ENCODE measurements at regions not wholly inside any gene's neighbourhood (a gene's known extent, or its start where the extent isn't known, plus 50 kb on each side); places are given as distances from the start of the nearest gene placed in this dataset.
"Not testable (repeated sequence)": the region's sequence is repeated elsewhere in the genome, so short reads cannot be mapped to it uniquely, and the experiment has no call there.

DNA sequence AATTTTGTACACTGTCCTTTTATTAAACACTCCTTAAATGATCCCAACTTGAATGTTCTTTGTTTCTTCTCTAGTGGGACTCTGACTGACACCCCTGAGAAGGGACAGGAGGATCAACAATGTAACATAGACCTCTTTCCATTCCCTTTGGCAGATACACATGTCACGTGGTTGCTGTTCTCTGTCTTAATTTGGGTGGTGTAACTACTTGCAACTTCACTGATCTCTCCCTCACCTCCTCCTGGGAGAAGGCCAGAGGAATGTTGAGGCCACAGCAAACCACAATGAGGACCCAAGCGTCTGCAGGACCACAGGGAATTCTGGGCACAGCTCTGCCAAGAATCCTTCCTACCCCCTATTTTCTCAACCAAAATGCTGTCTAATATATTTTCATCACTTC lies 205.6 kb downstream of the RTP5 start:
- 71% methylated on average over 2 of the region's 2 CpGs for WGBS (ENCODE audit: low lambda C conversion rate, missing lambda C conversion rate)
- Histone ChIP-seq H2AFZ (no peak overlapping the region), H3K4me1 (ENCODE audit: insufficient read depth) (peaks cover 21% of the 10 kb centered on the region), H3K79me2 (no peaks in the 10 kb centered on the region), H3K4me2 (no peak overlapping the region), H4K20me1 (ENCODE audit: insufficient read depth, poor library complexity, severe bottlenecking) (no peaks in the 10 kb centered on the region), H3K9me3 (ENCODE audit: low read depth) (no peaks in the 10 kb centered on the region), H3K27ac (no peak overlapping the region), H3K4me3 (no peak overlapping the region), H3K9me2 (replicated peaks; ENCODE audit: insufficient read depth) (no peaks in the 10 kb centered on the region), H3K36me3 (replicated peaks; ENCODE audit: insufficient read depth, low read depth) (no peaks in the 10 kb centered on the region), H3K27me3 (no peaks in the 10 kb centered on the region)
- no peak for DNase-seq (ENCODE audit: low spot score)
- TF ChIP-seq EZH2 (IDR thresholded peaks at IDR 0.05; ENCODE audit: borderline replicate concordance) (no peak), EZH2phosphoT487 (IDR thresholded peaks at IDR 0.05; ENCODE audit: low read depth, severe bottlenecking, unreplicated experiment) (no peak)
- TF ChIP-seq, protein P1, sequence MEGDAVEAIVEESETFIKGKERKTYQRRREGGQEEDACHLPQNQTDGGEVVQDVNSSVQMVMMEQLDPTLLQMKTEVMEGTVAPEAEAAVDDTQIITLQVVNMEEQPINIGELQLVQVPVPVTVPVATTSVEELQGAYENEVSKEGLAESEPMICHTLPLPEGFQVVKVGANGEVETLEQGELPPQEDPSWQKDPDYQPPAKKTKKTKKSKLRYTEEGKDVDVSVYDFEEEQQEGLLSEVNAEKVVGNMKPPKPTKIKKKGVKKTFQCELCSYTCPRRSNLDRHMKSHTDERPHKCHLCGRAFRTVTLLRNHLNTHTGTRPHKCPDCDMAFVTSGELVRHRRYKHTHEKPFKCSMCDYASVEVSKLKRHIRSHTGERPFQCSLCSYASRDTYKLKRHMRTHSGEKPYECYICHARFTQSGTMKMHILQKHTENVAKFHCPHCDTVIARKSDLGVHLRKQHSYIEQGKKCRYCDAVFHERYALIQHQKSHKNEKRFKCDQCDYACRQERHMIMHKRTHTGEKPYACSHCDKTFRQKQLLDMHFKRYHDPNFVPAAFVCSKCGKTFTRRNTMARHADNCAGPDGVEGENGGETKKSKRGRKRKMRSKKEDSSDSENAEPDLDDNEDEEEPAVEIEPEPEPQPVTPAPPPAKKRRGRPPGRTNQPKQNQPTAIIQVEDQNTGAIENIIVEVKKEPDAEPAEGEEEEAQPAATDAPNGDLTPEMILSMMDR (IDR thresholded peaks at IDR 0.05; ENCODE audit: poor library complexity): no peak

DNA sequence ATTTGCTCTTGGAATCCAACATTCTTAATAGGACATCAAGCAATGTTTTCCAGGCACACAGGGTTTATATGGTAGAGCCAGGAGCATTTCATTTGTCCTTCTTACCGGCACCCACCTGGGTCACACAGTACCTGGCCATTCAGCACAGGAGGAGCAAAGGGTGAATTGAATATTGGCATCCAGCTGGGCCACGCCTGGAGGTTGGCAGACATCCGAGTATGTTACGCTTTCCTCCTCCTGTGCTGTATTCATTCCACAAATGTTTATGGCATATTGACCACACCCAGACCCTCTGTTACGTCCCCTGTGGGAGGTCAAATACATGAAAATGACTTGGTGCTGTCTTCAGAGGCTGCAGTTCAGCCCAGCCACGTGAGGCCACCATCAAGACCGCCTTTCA lies 206.2 kb downstream of the RTP5 start:
- WGBS (ENCODE audit: low lambda C conversion rate, missing lambda C conversion rate): 72% methylated on average over 7 of the region's 7 CpGs
- no peak overlapping the region for H2AFZ ChIP-seq
- no peaks in the 10 kb centered on the region for H3K36me3 ChIP-seq (replicated peaks; ENCODE audit: insufficient read depth, low read depth)
- H3K4me3 ChIP-seq: no peak overlapping the region
- no peak for TF ChIP-seq EZH2phosphoT487 (IDR thresholded peaks at IDR 0.05; ENCODE audit: low read depth, severe bottlenecking, unreplicated experiment)
- TF ChIP-seq, protein P1 (IDR thresholded peaks at IDR 0.05; ENCODE audit: poor library complexity): no peak
- no peak overlapping the region for H3K27ac ChIP-seq
- peaks cover 20% of the 10 kb centered on the region for H3K4me1 ChIP-seq (ENCODE audit: insufficient read depth)
- H4K20me1 ChIP-seq (ENCODE audit: insufficient read depth, poor library complexity, severe bottlenecking): no peaks in the 10 kb centered on the region
- no peaks in the 10 kb centered on the region for H3K9me3 ChIP-seq (ENCODE audit: low read depth)
- DNase-seq (ENCODE audit: low spot score): no peak
- no peak overlapping the region for H3K4me2 ChIP-seq
- H3K27me3 ChIP-seq: no peaks in the 10 kb centered on the region
- H3K9me2 ChIP-seq (replicated peaks; ENCODE audit: insufficient read depth): no peaks in the 10 kb centered on the region
- no peaks in the 10 kb centered on the region for H3K79me2 ChIP-seq

DNA sequence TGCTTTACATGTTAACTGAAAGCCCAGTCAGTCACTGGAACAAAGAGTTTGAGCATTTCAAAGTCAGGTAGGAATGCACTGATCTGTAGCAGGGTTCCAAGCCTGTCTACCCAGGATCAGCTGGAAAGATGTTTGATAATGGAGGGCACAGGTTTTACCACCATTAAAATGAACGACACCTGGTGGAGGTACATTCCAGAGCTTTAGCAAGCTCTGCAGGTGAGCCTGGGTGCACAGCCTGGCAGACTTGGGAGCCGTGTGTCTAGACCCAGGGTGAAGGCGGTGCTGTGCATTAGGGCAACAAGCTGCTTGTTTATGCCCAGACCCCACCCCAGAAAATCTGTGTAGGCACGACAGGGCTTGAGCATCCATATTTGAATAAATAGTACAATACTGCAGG lies 206.7 kb downstream of the RTP5 start:
- not testable (repeated sequence) for H4K20me1 ChIP-seq (ENCODE audit: insufficient read depth, poor library complexity, severe bottlenecking); H3K4me3 ChIP-seq; H3K9me3 ChIP-seq (ENCODE audit: low read depth); H3K36me3 ChIP-seq (replicated peaks; ENCODE audit: insufficient read depth, low read depth); H2AFZ ChIP-seq; H3K27ac ChIP-seq; H3K4me2 ChIP-seq; H3K79me2 ChIP-seq; H3K27me3 ChIP-seq; H3K9me2 ChIP-seq (replicated peaks; ENCODE audit: insufficient read depth); DNase-seq (ENCODE audit: low spot score)
- H3K4me1 ChIP-seq (ENCODE audit: insufficient read depth): peaks cover 24% of the 10 kb centered on the region
- 81% methylated on average over 4 of the region's 4 CpGs for WGBS (ENCODE audit: low lambda C conversion rate, missing lambda C conversion rate)

DNA sequence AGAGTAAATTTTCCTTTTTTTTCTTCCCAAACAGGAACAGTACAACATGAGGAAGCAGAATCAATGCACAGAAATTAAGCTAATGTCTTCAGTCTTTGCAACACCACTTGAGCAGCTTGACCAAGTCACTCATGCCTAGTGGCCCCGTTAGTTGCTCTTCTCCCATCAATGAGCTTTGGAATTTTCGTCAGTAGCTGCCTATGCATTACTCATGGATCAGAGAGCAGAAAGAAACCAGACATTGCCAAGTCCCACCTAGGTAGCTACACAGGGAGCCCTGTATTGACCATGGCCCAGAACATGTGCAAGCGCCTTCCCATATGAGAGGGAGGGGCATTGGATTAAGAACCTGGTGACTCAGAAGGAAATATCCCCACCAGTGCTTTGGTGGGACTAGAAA lies 208.9 kb downstream of the RTP5 start:
- WGBS (ENCODE audit: low lambda C conversion rate, missing lambda C conversion rate): 73% methylated on average over 3 of the region's 3 CpGs
- not testable (repeated sequence) for H3K79me2 ChIP-seq; H2AFZ ChIP-seq; H3K9me2 ChIP-seq (replicated peaks; ENCODE audit: insufficient read depth); H3K36me3 ChIP-seq (replicated peaks; ENCODE audit: insufficient read depth, low read depth); H3K9me3 ChIP-seq (ENCODE audit: low read depth); H3K4me2 ChIP-seq; H3K27ac ChIP-seq; H4K20me1 ChIP-seq (ENCODE audit: insufficient read depth, poor library complexity, severe bottlenecking); H3K4me3 ChIP-seq; DNase-seq (ENCODE audit: low spot score); H3K27me3 ChIP-seq
- peaks cover 26% of the 10 kb centered on the region for H3K4me1 ChIP-seq (ENCODE audit: insufficient read depth)

DNA sequence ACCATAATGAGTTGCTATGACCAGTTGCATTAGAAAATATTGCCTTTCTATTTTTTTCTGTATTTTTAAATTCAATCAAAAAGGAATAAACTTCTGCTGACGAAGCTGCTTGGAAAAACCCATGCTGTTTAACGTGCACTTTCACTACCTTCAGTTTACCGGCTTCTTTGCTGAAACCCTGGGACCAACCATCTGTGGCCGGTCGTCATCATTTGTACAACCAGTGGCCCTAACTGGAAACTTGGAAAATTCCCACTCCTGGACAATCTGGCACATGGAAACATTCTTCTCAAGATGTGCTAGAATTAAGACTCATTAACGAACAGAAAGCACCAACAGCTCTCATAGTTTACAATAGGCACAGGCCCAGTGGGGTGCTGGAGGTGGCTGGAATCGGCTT lies 210.3 kb downstream of the RTP5 start:
- H4K20me1 ChIP-seq (ENCODE audit: insufficient read depth, poor library complexity, severe bottlenecking); H3K79me2 ChIP-seq; H3K9me2 ChIP-seq (replicated peaks; ENCODE audit: insufficient read depth); H2AFZ ChIP-seq; H3K4me3 ChIP-seq; H3K27me3 ChIP-seq; H3K36me3 ChIP-seq (replicated peaks; ENCODE audit: insufficient read depth, low read depth); DNase-seq (ENCODE audit: low spot score); H3K4me2 ChIP-seq; H3K9me3 ChIP-seq (ENCODE audit: low read depth): not testable (repeated sequence)
- 88% methylated on average over 7 of the region's 7 CpGs for WGBS (ENCODE audit: low lambda C conversion rate, missing lambda C conversion rate)
- peaks cover 26% of the 10 kb centered on the region for H3K4me1 ChIP-seq (ENCODE audit: insufficient read depth)
- H3K27ac ChIP-seq: peak overlapping the region; percentile 96

DNA sequence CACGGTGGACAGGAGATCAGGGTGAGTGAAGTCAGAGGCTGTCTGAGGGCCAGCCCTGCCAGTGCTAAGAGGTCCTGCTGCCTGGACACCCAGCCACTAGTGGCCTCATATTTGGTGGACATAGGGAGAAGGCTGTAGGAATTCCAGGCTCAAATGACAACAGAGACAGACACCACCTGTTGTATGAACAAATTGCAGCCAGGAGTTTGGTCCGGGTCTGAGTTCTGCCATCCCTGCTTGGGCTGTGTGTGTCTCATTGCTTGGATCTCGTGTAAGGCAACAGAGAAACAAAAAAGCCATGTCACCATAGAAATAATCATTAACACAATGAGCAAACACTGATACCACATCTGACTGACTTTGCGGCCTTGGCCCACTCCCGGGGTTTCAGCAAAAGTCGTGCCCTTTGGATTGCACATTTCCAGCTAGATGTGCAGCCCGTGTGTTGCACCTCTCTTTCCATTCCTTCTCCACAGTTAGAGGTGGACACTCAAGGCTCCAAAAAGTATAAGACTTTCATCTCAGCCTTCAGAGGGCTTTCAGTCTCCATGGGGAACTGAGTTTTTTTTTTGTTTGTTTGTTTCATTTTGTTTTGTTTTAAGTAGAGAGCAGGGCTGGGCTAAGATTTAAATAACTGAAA lies 211.2 kb downstream of the RTP5 start:
- H3K36me3 ChIP-seq (replicated peaks; ENCODE audit: insufficient read depth, low read depth); H3K4me3 ChIP-seq; H3K9me2 ChIP-seq (replicated peaks; ENCODE audit: insufficient read depth); H3K27me3 ChIP-seq; H4K20me1 ChIP-seq (ENCODE audit: insufficient read depth, poor library complexity, severe bottlenecking); H2AFZ ChIP-seq; H3K9me3 ChIP-seq (ENCODE audit: low read depth); H3K79me2 ChIP-seq: not testable (repeated sequence)
- peak; percentile 42 for DNase-seq (ENCODE audit: low spot score)
- H3K4me2 ChIP-seq: peak overlapping the region; percentile 49
- peak overlapping the region; percentile 96 for H3K27ac ChIP-seq
- 48% methylated on average over 7 of the region's 7 CpGs for WGBS (ENCODE audit: low lambda C conversion rate, missing lambda C conversion rate)
- H3K4me1 ChIP-seq (ENCODE audit: insufficient read depth): peaks cover 19% of the 10 kb centered on the region

DNA sequence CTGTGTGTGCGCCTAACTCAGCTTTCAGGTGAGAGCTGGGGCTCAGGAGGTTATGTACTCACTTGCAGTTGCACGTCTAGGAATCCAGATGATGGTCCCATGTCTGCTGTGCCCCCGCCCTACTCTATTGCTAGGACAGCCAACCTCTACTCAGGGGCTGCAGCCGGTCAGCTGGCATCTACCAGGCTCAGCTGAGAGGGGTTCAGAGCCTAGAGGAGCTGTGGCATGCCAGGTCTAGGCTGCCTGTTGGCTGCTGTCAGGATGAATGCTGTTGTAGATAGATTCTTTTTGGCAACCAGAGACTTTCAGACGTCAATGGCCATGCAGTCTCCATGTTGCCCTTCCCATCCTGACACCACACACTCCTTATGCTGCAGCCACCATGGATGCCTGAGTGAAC lies 214.5 kb downstream of the RTP5 start:
- DNase-seq (ENCODE audit: low spot score); H3K27me3 ChIP-seq; H3K4me2 ChIP-seq; H3K4me3 ChIP-seq; H2AFZ ChIP-seq; H3K9me2 ChIP-seq (replicated peaks; ENCODE audit: insufficient read depth); H3K27ac ChIP-seq; H4K20me1 ChIP-seq (ENCODE audit: insufficient read depth, poor library complexity, severe bottlenecking); H3K79me2 ChIP-seq; H3K36me3 ChIP-seq (replicated peaks; ENCODE audit: insufficient read depth, low read depth); H3K9me3 ChIP-seq (ENCODE audit: low read depth): not testable (repeated sequence)
- H3K4me1 ChIP-seq (ENCODE audit: insufficient read depth): peaks cover 13% of the 10 kb centered on the region
- 79% methylated on average over 5 of the region's 5 CpGs for WGBS (ENCODE audit: low lambda C conversion rate, missing lambda C conversion rate)
